ENCODE measurements at regions not wholly inside any gene's neighbourhood (a gene's known extent, or its start where the extent isn't known, plus 50 kb on each side); places are given as distances from the start of the nearest gene placed in this dataset.

- Histone ChIP-seq H2AK5ac (ENCODE audit: low read depth, low read length) (peak overlapping the region; percentile 16; the same call in 1 of the 2 replicates), H2BK20ac (ENCODE audit: low read depth, low read length) (0 out of 2 replicates have a peak overlapping the region, but pooled peaks have one; percentile 52), H4K5ac (ENCODE audit: low read depth, low read length) (no peak overlapping the region), H2AFZ (replicated peaks; ENCODE audit: low read length, poor library complexity) (no peak overlapping the region), H3K14ac (replicated peaks; ENCODE audit: low read depth, low read length) (no peak overlapping the region), H3K56ac (ENCODE audit: extremely low read depth, insufficient read depth, low read length) (no peak overlapping the region), H3K79me1 (ENCODE audit: low read depth in 1 of 2, low read length in 2 of 2) (no peaks in the 10 kb centered on the region), H4K20me1 (ENCODE audit: insufficient read depth, low read length) (no peaks in the 10 kb centered on the region), H3K9me3 (ENCODE audit: control insufficient read depth, insufficient read depth, low read length) (peaks cover 3% of the 10 kb centered on the region; the same call in 1 of the 2 replicates), H3K18ac (ENCODE audit: low read depth, low read length) (no peak overlapping the region), H3K36me3 (ENCODE audit: control insufficient read depth, insufficient read depth, low read length) (no peaks in the 10 kb centered on the region), H2BK5ac (ENCODE audit: low read depth, low read length, poor library complexity, severe bottlenecking) (no peak overlapping the region), H3K23ac (ENCODE audit: low read depth, low read length) (no peak overlapping the region), H3K9ac (ENCODE audit: low read depth, low read length) (no peak overlapping the region), H3K9me1 (ENCODE audit: insufficient read depth, low read length) (peaks cover 20% of the 10 kb centered on the region), H3K27me3 (ENCODE audit: control insufficient read depth, insufficient read depth, low read length) (no peaks in the 10 kb centered on the region), H3K4me1 (ENCODE audit: control insufficient read depth, insufficient read depth, low read length) (peaks cover 26% of the 10 kb centered on the region), H2BK15ac (ENCODE audit: low read depth, low read length) (peak overlapping the region; percentile 45), H3K4me3 (ENCODE audit: insufficient read depth, low read depth, low read length) (no peak overlapping the region), H2BK120ac (ENCODE audit: low read depth, low read length) (no peak overlapping the region), H2AK9ac (replicated peaks; ENCODE audit: low read depth, low read length, poor library complexity) (no peak overlapping the region), H3K4me2 (ENCODE audit: low read depth, low read length) (no peak overlapping the region), H3K4ac (ENCODE audit: low read depth, low read length) (no peak overlapping the region), H4K91ac (ENCODE audit: insufficient read depth, low read depth, low read length) (no peak overlapping the region; the same call in 1 of the 2 replicates), H4K8ac (ENCODE audit: low read depth in 2 of 2, low read length in 2 of 2) (no peak overlapping the region), H3K27ac (ENCODE audit: insufficient read depth, low read length) (no peak overlapping the region)
- DNase-seq = no peak
- POLR2A ChIA-PET (ENCODE audit: unreplicated experiment) = no interaction called here
- CTCF ChIA-PET = no interaction called here
- ATAC-seq (ENCODE audit: low read depth) = no peak
- WGBS, 2 experiments (ENCODE audit: extremely low coverage in 2 of 2, insufficient read length in 1 of 2) = 100% methylated on average over 1 of the region's 3 CpGs; no CpG with 5 or more reads in 1 of the 2 experiments
- intact Hi-C loops (cut with micrococcal nuclease) = no loop called here
- no peak for TF ChIP-seq USF2 (IDR thresholded peaks at IDR 0.05; ENCODE audit: low read depth, low read length)
- TF ChIP-seq ELK1 (IDR thresholded peaks at IDR 0.05; ENCODE audit: borderline replicate concordance, low read depth, low read length) = no peak
- TF ChIP-seq MAZ (IDR thresholded peaks at IDR 0.05; ENCODE audit: borderline replicate concordance, low read depth, low read length) = no peak
- TF ChIP-seq MAFK (IDR thresholded peaks at IDR 0.05; ENCODE audit: low read depth, low read length) = no peak
- TF ChIP-seq RFX5 (IDR thresholded peaks at IDR 0.05; ENCODE audit: low read depth, low read length) = no peak
- no peak for TF ChIP-seq BHLHE40 (IDR thresholded peaks at IDR 0.05; ENCODE audit: low read depth, low read length)
- no peak for TF ChIP-seq RAD21 (IDR thresholded peaks at IDR 0.05; ENCODE audit: low read length)
- no peak for TF ChIP-seq NFE2L2 (IDR thresholded peaks at IDR 0.05; ENCODE audit: low read depth, low read length)
- TF ChIP-seq MXI1 (IDR thresholded peaks at IDR 0.05; ENCODE audit: borderline replicate concordance, low read depth, low read length) = no peak
- TF ChIP-seq RCOR1 (IDR thresholded peaks at IDR 0.05; ENCODE audit: insufficient replicate concordance, low read length) = no peak
- TF ChIP-seq CEBPB (IDR thresholded peaks at IDR 0.05; ENCODE audit: low read depth, low read length) = no peak
- no peak for TF ChIP-seq FOS (IDR thresholded peaks at IDR 0.05; ENCODE audit: low read depth, low read length)
- TF ChIP-seq CTCF (conservative IDR thresholded peaks at IDR 0.05; ENCODE audit: low read depth, low read length) = no peak
- TF ChIP-seq POLR2A (IDR thresholded peaks at IDR 0.05; ENCODE audit: low read depth, low read length) = no peak
- no peak for TF ChIP-seq SMC3 (IDR thresholded peaks at IDR 0.05; ENCODE audit: low read depth, low read length)
- TF ChIP-seq CHD1 (IDR thresholded peaks at IDR 0.05; ENCODE audit: low read depth, low read length) = no peak
- in situ Hi-C loops (cut with MboI; ENCODE audit: low sequenced_read_pairs) = no loop called here
- dilution Hi-C loops (cut with HindIII; ENCODE audit: low sequenced_read_pairs, unreplicated experiment) = no loop called here
- no TSS peak for BruUV-seq (replicated peaks)
These were observed 154.3 kb upstream of the E2F8 start for GRCh38 chr11:19395050-19395449.
